Skeletal muscle tissue (tissue), 3 donors: ENCODE measurements at regions not wholly inside any gene's neighbourhood (a gene's known extent, or its start where the extent isn't known, plus 50 kb on each side); places are given as distances from the start of the nearest gene placed in this dataset.

Experiments used
- H3K27ac ChIP-seq: one replicate; pipeline ENCODE4 v1.7.0; 2013; ENCODE audit warnings: mild to moderate bottlenecking, low read depth, low read length, inconsistent platforms
- H3K27me3 ChIP-seq, 3 donors: one replicate each; pipeline ENCODE4 v1.7.0; 2013; ENCODE audit warnings: low read length in 3 of 3; ENCODE audit not compliant: control insufficient read depth in 3 of 3, insufficient read depth in 3 of 3
- H3K36me3 ChIP-seq, 3 donors: one replicate each; pipeline ENCODE4 v1.7.0; 2013; ENCODE audit warnings: low read length in 3 of 3; ENCODE audit not compliant: control insufficient read depth in 3 of 3, insufficient read depth in 3 of 3
- H3K4me1 ChIP-seq, 3 donors: one replicate each; pipeline ENCODE4 v1.7.0; 2013; ENCODE audit warnings: low read length in 3 of 3, mild to moderate bottlenecking in 3 of 3; ENCODE audit not compliant: control insufficient read depth in 3 of 3, insufficient read depth in 3 of 3
- H3K4me3 ChIP-seq, 3 donors: one replicate each; pipeline ENCODE4 v1.7.0; 2013; ENCODE audit warnings: low read length in 3 of 3
- H3K9ac ChIP-seq, 3 donors: one replicate each; pipeline ENCODE4 v1.7.0; 2013; ENCODE audit warnings: low read length in 3 of 3, mild to moderate bottlenecking in 3 of 3, moderate library complexity in 2 of 3, low read depth in 1 of 3
- H3K9me3 ChIP-seq, 3 donors: one replicate each; pipeline ENCODE4 v1.7.0; 2013; ENCODE audit warnings: low read length in 3 of 3; ENCODE audit not compliant: control insufficient read depth in 3 of 3
- donor health status: Osteomylitis.

GRCh38 chr4:144899393-144899792 lies 198.6 kb downstream of the ANAPC10 start:
- Histone ChIP-seq H3K36me3 (no peaks in the 10 kb centered on the region), H3K9ac (no peak overlapping the region), H3K9me3 (no peaks in the 10 kb centered on the region), H3K27ac (no peak overlapping the region), H3K4me3 (no peak overlapping the region), H3K4me1 (no peaks in the 10 kb centered on the region), H3K27me3 (no peaks in the 10 kb centered on the region)

GRCh38 chr4:144901141-144901540 lies 196.9 kb downstream of the ANAPC10 start:
- no peaks in the 10 kb centered on the region for H3K36me3 ChIP-seq
- H3K4me1 ChIP-seq = no peaks in the 10 kb centered on the region
- no peaks in the 10 kb centered on the region for H3K9me3 ChIP-seq
- no peak overlapping the region for H3K27ac ChIP-seq
- H3K4me3 ChIP-seq = no peak overlapping the region
- no peak overlapping the region for H3K9ac ChIP-seq
- no peaks in the 10 kb centered on the region for H3K27me3 ChIP-seq

- no peaks in the 10 kb centered on the region for H3K4me1 ChIP-seq
- no peak overlapping the region for H3K27ac ChIP-seq
- no peak overlapping the region for H3K9ac ChIP-seq
- no peak overlapping the region for H3K4me3 ChIP-seq
- H3K36me3 ChIP-seq = no peaks in the 10 kb centered on the region
- no peaks in the 10 kb centered on the region for H3K9me3 ChIP-seq
- no peaks in the 10 kb centered on the region for H3K27me3 ChIP-seq
Measured at GRCh38 chr4:144902614-144903013, 195.4 kb downstream of the ANAPC10 start.

GRCh38 chr4:144903953-144904711 lies 193.9 kb downstream of the ANAPC10 start:
- no peaks in the 10 kb centered on the region for H3K36me3 ChIP-seq
- H3K27ac ChIP-seq = no peak overlapping the region
- no peak overlapping the region for H3K9ac ChIP-seq
- H3K4me1 ChIP-seq = no peaks in the 10 kb centered on the region
- no peak overlapping the region for H3K4me3 ChIP-seq
- H3K9me3 ChIP-seq = no peaks in the 10 kb centered on the region
- H3K27me3 ChIP-seq = no peaks in the 10 kb centered on the region

- no peak overlapping the region for H3K9ac ChIP-seq
- H3K4me1 ChIP-seq = no peaks in the 10 kb centered on the region
- H3K4me3 ChIP-seq = no peak overlapping the region
- H3K27ac ChIP-seq = no peak overlapping the region
- H3K27me3 ChIP-seq = no peaks in the 10 kb centered on the region
- no peaks in the 10 kb centered on the region for H3K9me3 ChIP-seq
- no peaks in the 10 kb centered on the region for H3K36me3 ChIP-seq
Measured at GRCh38 chr4:144905286-144905685, 192.7 kb downstream of the ANAPC10 start.

GRCh38 chr4:144906181-144906925 lies 191.6 kb downstream of the ANAPC10 start:
- Histone ChIP-seq H3K4me3 (no peak overlapping the region), H3K27me3 (no peaks in the 10 kb centered on the region), H3K27ac (no peak overlapping the region)

GRCh38 chr4:144910723-144911122 lies 187.3 kb downstream of the ANAPC10 start:
- H3K9ac ChIP-seq = no peak overlapping the region
- H3K36me3 ChIP-seq = no peaks in the 10 kb centered on the region
- H3K9me3 ChIP-seq = no peaks in the 10 kb centered on the region
- H3K4me3 ChIP-seq = no peak overlapping the region
- H3K27ac ChIP-seq = no peak overlapping the region
- H3K4me1 ChIP-seq = no peaks in the 10 kb centered on the region
- H3K27me3 ChIP-seq = no peaks in the 10 kb centered on the region

More at GRCh38 chr4:144906181-144906925, 191.6 kb downstream of the ANAPC10 start:
- H3K36me3 ChIP-seq = no peaks in the 10 kb centered on the region
- H3K9ac ChIP-seq = no peak overlapping the region
- H3K4me1 ChIP-seq = no peaks in the 10 kb centered on the region
- no peaks in the 10 kb centered on the region for H3K9me3 ChIP-seq
